ENCODE measurements at regions not wholly inside any gene's neighbourhood (a gene's known extent, or its start where the extent isn't known, plus 50 kb on each side); places are given as distances from the start of the nearest gene placed in this dataset.

GRCh38 chr5:120151181-120151580 lies 312.9 kb upstream of the PRR16 start:
- TF ChIP-seq CTCF (IDR thresholded peaks at IDR 0.05) (no peak), POLR2A (IDR thresholded peaks at IDR 0.05) (no peak)

Data from right lobe of liver (tissue), 4 donors.